ENCODE measurements at regions not wholly inside any gene's neighbourhood (a gene's known extent, or its start where the extent isn't known, plus 50 kb on each side); places are given as distances from the start of the nearest gene placed in this dataset.

- no peak overlapping the region for H3K27ac Mint-ChIP-seq
- H3K36me3 Mint-ChIP-seq, result no peaks in the 10 kb centered on the region
- H3K4me1 Mint-ChIP-seq, result no peaks in the 10 kb centered on the region
Measured at GRCh38 chr3:1942781-1943180, 155.9 kb upstream of the CNTN4 start.

GRCh38 chr3:1943395-1944118 lies 155.1 kb upstream of the CNTN4 start:
- no peaks in the 10 kb centered on the region for H3K4me1 Mint-ChIP-seq
- DNase-seq (ENCODE audit: low spot score in 2 of 2) (no peak), ATAC-seq (ENCODE audit: low read depth) (no peak)
- H3K4me3 Mint-ChIP-seq, result no peak overlapping the region
- H3K9me3 Mint-ChIP-seq, result peaks cover 4% of the 10 kb centered on the region
- H3K27me3 Mint-ChIP-seq, result no peaks in the 10 kb centered on the region
- no peak overlapping the region for H3K27ac Mint-ChIP-seq
- H3K36me3 Mint-ChIP-seq, result no peaks in the 10 kb centered on the region

More at GRCh38 chr3:1942781-1943180, 155.9 kb upstream of the CNTN4 start:
- H3K4me3 Mint-ChIP-seq, result no peak overlapping the region
- no peaks in the 10 kb centered on the region for H3K27me3 Mint-ChIP-seq
- no peak for DNase-seq (ENCODE audit: low spot score in 2 of 2)
- ATAC-seq (ENCODE audit: low read depth), result no peak
- peaks cover 4% of the 10 kb centered on the region for H3K9me3 Mint-ChIP-seq

GRCh38 chr3:1945698-1946097 lies 153.0 kb upstream of the CNTN4 start:
- no peak overlapping the region for H3K27ac Mint-ChIP-seq
- H3K4me3 Mint-ChIP-seq, result no peak overlapping the region
- ATAC-seq (ENCODE audit: low read depth) (no peak), DNase-seq (ENCODE audit: low spot score in 2 of 2) (no peak)
- H3K9me3 Mint-ChIP-seq, result peaks cover 3% of the 10 kb centered on the region
- no peaks in the 10 kb centered on the region for H3K4me1 Mint-ChIP-seq
- H3K36me3 Mint-ChIP-seq, result no peaks in the 10 kb centered on the region
- no peaks in the 10 kb centered on the region for H3K27me3 Mint-ChIP-seq

DNA sequence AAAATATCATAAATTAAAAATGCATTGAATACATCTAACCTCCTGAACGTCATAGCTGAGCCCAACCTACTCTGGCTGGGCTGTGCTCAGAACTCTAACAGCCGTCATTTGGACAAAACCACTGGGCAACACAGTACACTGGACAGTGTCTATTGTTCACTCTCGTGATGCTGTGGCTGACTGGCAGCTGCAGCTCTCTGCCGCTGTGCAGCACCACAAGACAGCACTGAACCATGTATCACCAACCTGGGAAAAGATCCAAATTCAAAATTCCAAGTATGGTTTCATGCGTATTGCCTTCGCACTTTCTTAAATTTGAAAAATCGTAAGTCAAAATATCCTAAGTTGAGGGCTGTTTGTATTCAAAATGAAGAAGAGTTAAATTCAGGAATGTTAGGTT lies 145.1 kb upstream of the CNTN4 start:
- peaks cover 2% of the 10 kb centered on the region for H3K9me3 Mint-ChIP-seq
- DNase-seq (ENCODE audit: low spot score in 2 of 2) (no peak), ATAC-seq (ENCODE audit: low read depth) (no peak)
- no peaks in the 10 kb centered on the region for H3K27me3 Mint-ChIP-seq
- no peak overlapping the region for H3K4me3 Mint-ChIP-seq
- no peak overlapping the region for H3K27ac Mint-ChIP-seq
- H3K4me1 Mint-ChIP-seq, result no peaks in the 10 kb centered on the region
- no peaks in the 10 kb centered on the region for H3K36me3 Mint-ChIP-seq

- H3K27me3 Mint-ChIP-seq, result no peaks in the 10 kb centered on the region
- no peak overlapping the region for H3K4me3 Mint-ChIP-seq
- H3K9me3 Mint-ChIP-seq, result peaks cover 4% of the 10 kb centered on the region
- no peaks in the 10 kb centered on the region for H3K36me3 Mint-ChIP-seq
- DNase-seq (ENCODE audit: low spot score in 2 of 2) (no peak), ATAC-seq (ENCODE audit: low read depth) (no peak)
- H3K4me1 Mint-ChIP-seq, result no peaks in the 10 kb centered on the region
- H3K27ac Mint-ChIP-seq, result no peak overlapping the region
Measured at GRCh38 chr3:1954632-1955031, 144.0 kb upstream of the CNTN4 start.

DNA sequence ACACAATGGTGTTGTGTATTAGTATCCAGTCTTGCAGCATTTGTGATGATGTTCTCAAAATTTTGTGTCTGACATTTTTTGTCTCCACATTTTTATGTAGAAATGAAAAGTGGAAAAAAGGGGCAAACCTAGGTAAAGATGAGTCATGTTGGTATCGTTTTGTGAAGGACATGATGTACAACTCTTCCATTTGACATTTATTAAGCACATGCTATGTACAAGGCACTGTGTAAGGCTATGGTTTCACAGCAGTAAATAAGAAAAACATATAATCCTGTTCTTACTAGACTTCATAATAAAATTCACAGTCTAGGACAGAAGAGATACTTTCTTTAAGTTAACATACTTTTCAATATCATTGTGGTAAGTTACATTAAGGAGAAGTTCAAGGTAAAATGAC lies 143.5 kb upstream of the CNTN4 start:
- no peaks in the 10 kb centered on the region for H3K36me3 Mint-ChIP-seq
- no peak for ATAC-seq (ENCODE audit: low read depth)
- H3K9me3 Mint-ChIP-seq, result peaks cover 4% of the 10 kb centered on the region
- H3K4me1 Mint-ChIP-seq, result no peaks in the 10 kb centered on the region
- H3K4me3 Mint-ChIP-seq, result no peak overlapping the region
- DNase-seq (ENCODE audit: low spot score in 2 of 2), result no peak
- H3K27ac Mint-ChIP-seq, result no peak overlapping the region
- H3K27me3 Mint-ChIP-seq, result no peaks in the 10 kb centered on the region

DNA sequence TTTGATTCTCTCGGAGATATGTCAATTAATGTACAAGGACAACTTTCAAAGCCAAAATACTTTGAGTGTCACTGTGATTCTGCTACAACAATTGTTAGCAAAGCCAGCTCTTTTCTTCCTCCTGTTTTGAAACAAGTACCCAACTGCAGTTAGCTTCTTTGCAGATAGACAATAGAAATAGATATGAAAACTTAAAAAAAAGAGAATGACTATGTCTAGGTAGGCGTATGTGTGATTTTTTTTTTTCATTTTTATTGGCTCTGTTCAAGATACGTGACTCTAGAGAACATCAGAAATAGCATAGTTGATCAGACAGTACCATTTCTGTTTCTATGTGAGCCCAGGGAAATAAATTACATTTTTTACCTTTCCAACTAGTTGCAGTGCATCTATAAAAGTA lies 142.9 kb upstream of the CNTN4 start:
- Mint-ChIP-seq H3K4me1 (no peaks in the 10 kb centered on the region), H3K27me3 (no peaks in the 10 kb centered on the region), H3K4me3 (no peak overlapping the region), H3K27ac (no peak overlapping the region), H3K36me3 (no peaks in the 10 kb centered on the region), H3K9me3 (peaks cover 4% of the 10 kb centered on the region)
- DNase-seq (ENCODE audit: low spot score in 2 of 2) (no peak), ATAC-seq (ENCODE audit: low read depth) (no peak)

GRCh38 chr3:1960506-1960905 lies 138.2 kb upstream of the CNTN4 start:
- Mint-ChIP-seq H3K9me3 (peaks cover 4% of the 10 kb centered on the region), H3K4me1 (no peaks in the 10 kb centered on the region), H3K4me3 (no peak overlapping the region), H3K27me3 (no peaks in the 10 kb centered on the region), H3K36me3 (no peaks in the 10 kb centered on the region), H3K27ac (no peak overlapping the region)
- ATAC-seq (ENCODE audit: low read depth) (no peak), DNase-seq (ENCODE audit: low spot score in 2 of 2) (no peak)

DNA sequence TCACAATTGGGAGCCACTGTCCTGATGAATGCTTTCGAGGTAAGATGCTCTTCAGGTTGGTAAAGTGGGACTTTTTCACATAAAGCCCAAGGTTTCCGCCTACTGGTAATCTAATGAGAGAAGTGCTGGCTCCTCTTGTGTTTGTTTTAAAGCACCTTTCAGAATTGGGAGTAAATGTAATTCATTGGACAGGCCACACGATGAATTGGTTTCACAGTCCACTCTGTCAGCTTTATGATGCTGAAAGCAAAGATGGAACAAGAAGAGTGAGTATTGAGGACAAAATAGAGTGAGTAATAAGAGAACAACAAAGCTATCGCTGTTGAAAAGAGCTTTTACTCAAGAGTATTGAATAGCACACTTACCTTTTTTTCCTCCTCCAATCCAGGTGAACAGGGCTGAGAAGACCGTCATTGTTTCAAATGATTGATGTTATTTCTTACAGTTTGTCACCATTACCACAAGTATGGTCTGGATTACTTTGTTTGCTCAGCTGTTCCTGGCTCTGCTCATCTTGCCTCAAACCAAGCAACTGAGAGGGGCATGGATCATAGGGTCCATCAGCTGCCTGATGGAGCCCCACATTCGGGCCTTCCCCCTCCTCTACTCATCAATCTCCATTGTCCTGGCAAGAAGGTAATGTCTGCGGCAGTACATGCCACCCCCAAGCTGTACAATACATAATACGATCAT lies 136.1 kb upstream of the CNTN4 start:
- no peaks in the 10 kb centered on the region for H3K27me3 Mint-ChIP-seq
- H3K27ac Mint-ChIP-seq, result no peak overlapping the region
- peaks cover 3% of the 10 kb centered on the region for H3K9me3 Mint-ChIP-seq

DNA sequence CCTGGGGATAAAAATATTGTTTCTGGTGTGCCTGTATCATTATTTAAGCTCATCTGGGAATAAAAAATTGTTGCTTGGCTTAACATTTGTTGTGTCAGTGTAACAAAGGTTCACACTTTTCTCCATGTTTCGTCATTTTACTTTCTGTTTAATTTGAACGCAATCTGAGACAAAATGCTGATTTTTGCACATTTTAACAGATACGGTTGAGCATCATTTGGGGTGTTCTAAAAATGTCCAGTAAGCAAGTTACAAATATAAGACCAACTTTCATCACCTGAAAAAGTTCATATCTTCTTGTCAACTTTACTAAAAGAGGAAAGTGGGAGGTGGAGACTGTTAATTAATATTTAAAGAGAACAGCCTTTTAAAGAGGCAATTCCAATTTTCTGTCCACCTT lies 134.8 kb upstream of the CNTN4 start:
- no peak for DNase-seq (ENCODE audit: low spot score in 2 of 2)
- no peak for ATAC-seq (ENCODE audit: low read depth)
- no peaks in the 10 kb centered on the region for H3K4me1 Mint-ChIP-seq
- no peak overlapping the region for H3K27ac Mint-ChIP-seq
- H3K36me3 Mint-ChIP-seq, result no peaks in the 10 kb centered on the region
- no peaks in the 10 kb centered on the region for H3K9me3 Mint-ChIP-seq
- no peak overlapping the region for H3K4me3 Mint-ChIP-seq
- H3K27me3 Mint-ChIP-seq, result no peaks in the 10 kb centered on the region

More for the DNA sequence above, 136.1 kb upstream of the CNTN4 start:
- Mint-ChIP-seq H3K4me1 (no peaks in the 10 kb centered on the region), H3K4me3 (no peak overlapping the region), H3K36me3 (no peaks in the 10 kb centered on the region)
- DNase-seq (ENCODE audit: low spot score in 2 of 2), result no peak
- ATAC-seq (ENCODE audit: low read depth), result no peak

DNA sequence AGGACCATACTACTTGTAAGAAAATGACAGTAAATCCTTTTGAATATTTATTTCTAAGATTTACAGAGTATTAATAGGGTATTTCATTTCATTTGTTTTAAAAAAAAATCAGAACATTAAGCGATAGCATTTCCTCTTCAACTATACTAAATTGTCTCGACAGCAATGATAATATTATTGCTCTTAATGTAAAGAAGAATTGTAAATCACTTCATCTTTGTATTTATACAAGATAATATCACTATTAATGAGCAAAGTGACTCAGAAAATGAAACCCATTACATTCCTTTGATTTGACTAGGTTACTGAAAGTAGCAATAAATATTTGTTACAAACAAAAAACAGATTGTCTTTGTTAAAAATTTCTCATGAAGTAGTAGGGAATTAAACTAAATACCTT lies 131.1 kb upstream of the CNTN4 start:
- no peaks in the 10 kb centered on the region for H3K36me3 Mint-ChIP-seq
- DNase-seq (ENCODE audit: low spot score in 2 of 2), result no peak

DNA sequence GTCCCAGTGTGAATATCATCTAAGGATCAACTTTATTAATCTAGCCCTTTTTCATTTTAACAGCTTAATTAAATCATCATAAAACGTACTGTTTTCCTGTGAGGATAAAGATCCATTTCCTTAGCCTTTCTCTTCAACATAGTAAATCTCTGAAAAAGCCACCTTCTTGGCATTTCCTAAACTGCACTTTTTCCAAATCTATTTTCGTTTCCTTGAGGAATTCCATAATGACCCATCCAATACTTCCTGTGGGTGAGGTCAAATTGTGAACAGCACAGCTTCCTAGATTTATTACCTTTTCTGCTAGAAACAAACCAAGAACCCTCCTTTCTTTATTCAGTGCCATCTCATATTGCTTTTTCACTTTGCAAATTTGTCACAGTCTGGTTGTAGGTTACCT lies 129.4 kb upstream of the CNTN4 start:
- no peak for DNase-seq (ENCODE audit: low spot score in 2 of 2)
- Mint-ChIP-seq H3K4me3 (no peak overlapping the region), H3K4me1 (no peaks in the 10 kb centered on the region), H3K27me3 (no peaks in the 10 kb centered on the region), H3K9me3 (peaks cover 2% of the 10 kb centered on the region), H3K27ac (no peak overlapping the region), H3K36me3 (no peaks in the 10 kb centered on the region)
- no peak for ATAC-seq (ENCODE audit: low read depth)

More for the DNA sequence above, 131.1 kb upstream of the CNTN4 start:
- no peaks in the 10 kb centered on the region for H3K9me3 Mint-ChIP-seq
- H3K4me3 Mint-ChIP-seq, result no peak overlapping the region
- ATAC-seq (ENCODE audit: low read depth), result no peak
- no peaks in the 10 kb centered on the region for H3K4me1 Mint-ChIP-seq
- no peak overlapping the region for H3K27ac Mint-ChIP-seq
- no peaks in the 10 kb centered on the region for H3K27me3 Mint-ChIP-seq

- no peak overlapping the region for H3K4me3 Mint-ChIP-seq
- no peaks in the 10 kb centered on the region for H3K4me1 Mint-ChIP-seq
- no peaks in the 10 kb centered on the region for H3K36me3 Mint-ChIP-seq
- H3K27me3 Mint-ChIP-seq, result no peaks in the 10 kb centered on the region
- H3K9me3 Mint-ChIP-seq, result peaks cover 3% of the 10 kb centered on the region
- H3K27ac Mint-ChIP-seq, result no peak overlapping the region
- ATAC-seq (ENCODE audit: low read depth) (no peak), DNase-seq (ENCODE audit: low spot score in 2 of 2) (no peak)
Measured at GRCh38 chr3:1971780-1972179, 126.9 kb upstream of the CNTN4 start.

DNA sequence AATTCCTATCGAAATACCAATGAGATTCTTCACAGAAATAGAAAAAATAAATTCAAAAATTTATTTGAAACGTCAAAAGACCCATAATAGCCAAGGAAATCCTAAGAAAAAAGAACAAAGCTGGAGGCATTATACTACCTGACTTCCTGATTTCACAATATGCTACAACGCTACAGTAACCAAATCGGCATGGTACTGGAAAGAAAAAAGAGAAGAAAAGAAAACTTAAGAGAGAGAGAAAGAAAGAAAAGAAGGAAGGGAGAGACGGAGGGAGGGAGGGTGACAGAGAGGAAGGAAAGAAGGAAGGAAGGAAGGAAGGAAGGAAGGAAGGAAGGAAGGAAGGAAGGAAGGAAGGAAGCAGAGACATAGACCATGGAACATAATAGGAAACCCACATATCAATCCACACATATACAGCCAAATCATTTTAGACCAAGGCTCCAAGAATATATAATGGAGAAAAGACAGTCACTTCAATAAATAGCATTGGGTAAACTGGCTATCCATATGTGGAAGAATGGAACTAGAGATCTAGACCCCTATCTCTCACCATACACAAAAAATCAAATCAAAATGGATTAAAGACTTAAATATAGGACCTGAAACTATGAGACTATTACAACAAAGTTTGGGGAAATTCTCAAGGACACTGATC lies 118.6 kb upstream of the CNTN4 start:
- Mint-ChIP-seq H3K36me3 (peaks cover 1% of the 10 kb centered on the region), H3K4me1 (no peaks in the 10 kb centered on the region), H3K9me3 (peaks cover 2% of the 10 kb centered on the region), H3K27ac (no peak overlapping the region), H3K27me3 (no peaks in the 10 kb centered on the region), H3K4me3 (no peak overlapping the region)
- DNase-seq (ENCODE audit: low spot score in 2 of 2), result no peak
- ATAC-seq (ENCODE audit: low read depth), result no peak
